K562 (cell line): ENCODE measurements at regions not wholly inside any gene's neighbourhood (a gene's known extent, or its start where the extent isn't known, plus 50 kb on each side); places are given as distances from the start of the nearest gene placed in this dataset.

Source experiments
- ETV5 ChIP-seq: sonication (generic); formaldehyde crosslinking; IDR thresholded peaks from 2 replicates; pipeline ENCODE4 v1.4.0; 2020; ENCODE audit warnings: low read depth, mild to moderate bottlenecking, missing genetic modification reagents
- HDGF ChIP-seq: fragments of 450-650 bp; IDR thresholded peaks from 2 replicates; pipeline ENCODE4 v1.6.1; 2016
- MEIS2 ChIP-seq: fragments of 450-650 bp; IDR thresholded peaks from 2 replicates; pipeline ENCODE4 v1.6.1; 2014; ENCODE audit warnings: mild to moderate bottlenecking; ENCODE audit not compliant: partially characterized antibody
- MGA ChIP-seq: fragments of 450-650 bp; IDR thresholded peaks from 2 replicates; pipeline ENCODE4 v1.6.1; 2016; ENCODE audit warnings: mild to moderate bottlenecking, moderate library complexity
- NFIX ChIP-seq: fragments of 250-450 bp; sonication (Bioruptor Pico); IDR thresholded peaks from 2 replicates; pipeline ENCODE4 v1.4.0; 2020; ENCODE audit warnings: low read depth, mild to moderate bottlenecking, moderate library complexity
- PHB2 ChIP-seq: fragments of 450-650 bp; IDR thresholded peaks from 2 replicates; pipeline ENCODE4 v1.6.1; 2017; ENCODE audit warnings: low read depth
- SMARCA5 ChIP-seq: fragments of 450-650 bp; IDR thresholded peaks from 2 replicates; pipeline ENCODE4 v1.6.1; 2016
- SRSF1 ChIP-seq: fragments of 200-400 bp; formaldehyde crosslinking; IDR thresholded peaks from 2 replicates; pipeline ENCODE4 v1.6.1; 2017; ENCODE audit warnings: mild to moderate bottlenecking, low read depth, low read length, moderate library complexity
- TFAM ChIP-seq: fragments of 250-450 bp; sonication (Bioruptor Pico); conservative IDR thresholded peaks from 2 replicates; pipeline ENCODE4 v1.5.0; 2021; ENCODE audit warnings: mild to moderate bottlenecking, moderate library complexity
- ZBTB11 ChIP-seq, 3 experiments: fragments of 200-800 bp in 1 of 3; fragments of 250-450 bp in 1 of 3; fragments of 450-650 bp in 1 of 3; sonication (Bioruptor Pico) in 1 of 3; sonication (Bioruptor generic) in 1 of 3; formaldehyde crosslinking in 1 of 3; IDR thresholded peaks; 2 replicates each; pipeline versions ENCODE4 v1.6.1 to v1.8.0; 2016 to 2022; ENCODE audit warnings: mild to moderate bottlenecking in 2 of 3, missing genetic modification characterization in 2 of 3, missing compliant biosample characterization in 1 of 3, moderate library complexity in 1 of 3
- ZC3H8 ChIP-seq: fragments of 450-650 bp; IDR thresholded peaks from 2 replicates; pipeline ENCODE4 v1.6.1; 2017

- no peak for TF ChIP-seq ETV5 (CRISPR knock-in tag)
- TF ChIP-seq TFAM (CRISPR knock-in tag) = no peak
- peak; percentile 17; the same call in 1 of the 2 replicates for TF ChIP-seq MGA
- TF ChIP-seq ZBTB11 (CRISPR knock-in tag; IDR thresholded peaks at IDR 0.05) = no peak
- TF ChIP-seq SRSF1 = no peak
- peak; percentile 93 for TF ChIP-seq HDGF
- TF ChIP-seq MEIS2 = peak; percentile 96
- peak; percentile 74; the same call in 1 of the 2 replicates for TF ChIP-seq SMARCA5
- TF ChIP-seq NFIX (CRISPR knock-in tag) = no peak
- TF ChIP-seq PHB2 = peak; percentile 74
- TF ChIP-seq ZC3H8 = peak; percentile 86; the same call in 1 of the 2 replicates
Measured at GRCh38 chr21:35206141-35207125, 157.3 kb upstream of the RUNX1 start (continued).
